ENCODE measurements at regions not wholly inside any gene's neighbourhood (a gene's known extent, or its start where the extent isn't known, plus 50 kb on each side); places are given as distances from the start of the nearest gene placed in this dataset.
"Not testable (repeated sequence)": the region's sequence is repeated elsewhere in the genome, so short reads cannot be mapped to it uniquely, and the experiment has no call there.

DNA sequence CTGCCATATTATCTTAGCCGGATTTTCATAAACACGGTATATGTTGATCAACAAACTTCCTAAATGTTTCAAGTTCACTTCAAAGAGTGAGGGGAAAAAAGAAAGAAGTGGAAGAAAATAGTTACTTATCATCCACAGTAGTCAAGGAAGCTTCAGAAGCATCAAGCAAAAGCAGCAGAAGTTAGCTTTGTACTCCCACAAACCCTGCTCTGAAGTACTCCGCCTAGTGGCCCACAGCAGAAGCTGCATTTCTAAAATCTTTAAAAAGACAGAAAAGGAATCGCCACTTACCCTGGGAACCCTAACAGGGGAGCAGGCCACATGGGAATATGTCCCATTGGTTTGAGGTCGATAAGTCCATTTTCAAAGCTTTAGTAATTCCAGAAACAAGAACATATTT, 158.1 kb downstream of the FOXD4L6 start:
- H3K27ac ChIP-seq; intact Hi-C loops (cut with DNase I); H3K9me3 ChIP-seq; H3K4me1 ChIP-seq (ENCODE audit: insufficient read depth); H3K36me3 ChIP-seq; DNase-seq; H3K4me3 ChIP-seq; H3K27me3 ChIP-seq: not testable (repeated sequence)
- WGBS, 3 donors: 53 to 61% (median 54%) methylated on average over 4 to 5 of the region's 5 CpGs

DNA sequence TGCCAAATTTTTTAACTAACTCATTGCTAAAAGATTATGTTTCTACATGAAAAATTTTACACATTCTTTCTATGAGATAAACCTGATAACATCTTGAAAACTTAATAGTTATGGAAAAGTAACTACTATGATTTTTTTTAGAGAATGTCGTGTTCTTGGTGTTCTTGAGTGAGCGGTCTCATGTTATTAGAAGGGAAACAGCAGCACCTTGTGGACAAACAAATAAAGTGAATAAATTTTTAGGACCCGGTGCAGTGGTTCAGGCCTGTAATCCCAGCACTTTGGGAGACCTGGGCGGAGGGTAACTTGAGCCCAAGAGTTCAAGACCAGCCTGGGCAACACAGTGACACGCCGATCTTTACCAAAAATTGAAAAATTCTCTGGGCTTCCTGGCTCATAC, 166.0 kb downstream of the FOXD4L6 start:
- H3K27ac ChIP-seq; H3K27me3 ChIP-seq; DNase-seq; intact Hi-C loops (cut with DNase I); H3K4me1 ChIP-seq (ENCODE audit: insufficient read depth); H3K36me3 ChIP-seq; H3K9me3 ChIP-seq; H3K4me3 ChIP-seq: not testable (repeated sequence)
- 36 to 53% (median 50%) methylated on average over 3 of the region's 6 CpGs for WGBS, 3 donors

DNA sequence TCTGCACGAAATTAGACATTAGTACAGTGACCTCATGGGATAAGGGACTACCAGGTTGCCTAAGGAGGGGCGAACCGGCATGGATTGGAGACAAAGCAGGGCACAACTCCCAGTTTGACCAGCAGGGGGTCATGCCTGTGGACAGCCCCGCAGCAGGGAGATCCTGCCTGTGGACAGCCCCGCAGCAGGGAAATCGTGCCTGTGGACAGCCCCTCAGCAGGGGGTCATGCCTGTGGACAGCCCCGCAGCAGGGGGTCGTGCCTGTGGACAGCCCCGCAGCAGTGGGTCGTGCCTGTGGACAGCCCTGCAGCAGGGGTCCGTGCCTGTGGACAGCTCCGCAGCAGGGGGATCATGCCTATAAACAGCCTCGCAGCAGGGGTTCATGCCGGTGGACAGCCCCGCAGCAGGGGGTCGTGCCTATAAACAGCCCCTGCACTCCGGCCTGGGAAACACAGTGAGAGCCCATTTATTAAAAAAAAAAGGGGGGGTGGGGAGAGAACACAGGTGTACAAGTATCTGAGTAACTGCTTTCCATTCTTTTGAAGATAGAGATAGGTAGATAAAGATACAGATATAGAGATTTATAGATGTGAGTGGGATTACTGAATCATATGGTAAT, 176.5 kb downstream of the FOXD4L6 start:
- H3K36me3 ChIP-seq; DNase-seq; H3K27me3 ChIP-seq; H3K4me1 ChIP-seq (ENCODE audit: insufficient read depth); intact Hi-C loops (cut with DNase I); H3K9me3 ChIP-seq; H3K4me3 ChIP-seq; H3K27ac ChIP-seq: not testable (repeated sequence)
- 88 to 93% (median 93%) methylated on average over 17 of the region's 17 CpGs for WGBS, 3 donors

DNA sequence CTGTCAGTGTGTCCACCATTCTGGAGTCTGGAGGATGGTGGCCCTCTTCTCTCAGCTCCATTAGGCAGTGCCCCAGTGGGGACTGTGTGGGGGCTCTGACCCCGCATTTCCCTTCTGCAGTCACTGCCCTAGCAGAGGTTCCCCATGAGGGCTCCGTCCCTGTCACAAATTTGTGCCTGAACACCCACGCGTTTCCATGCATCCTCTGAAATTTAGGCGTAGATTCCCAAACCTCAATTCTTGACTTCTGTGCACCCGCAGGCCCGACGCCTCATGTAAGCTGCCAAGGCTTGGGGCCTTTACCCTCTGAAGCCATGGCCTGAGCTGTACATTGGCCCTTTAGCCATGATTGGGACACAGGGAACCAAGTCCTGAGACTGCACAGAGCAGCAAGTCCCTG, 182.3 kb downstream of the FOXD4L6 start:
- H3K4me3 ChIP-seq; intact Hi-C loops (cut with DNase I); H3K27me3 ChIP-seq; H3K27ac ChIP-seq; DNase-seq; H3K9me3 ChIP-seq; H3K4me1 ChIP-seq (ENCODE audit: insufficient read depth); H3K36me3 ChIP-seq: not testable (repeated sequence)
- WGBS, 3 donors: 92 to 94% (median 93%) methylated on average over 8 of the region's 8 CpGs

DNA sequence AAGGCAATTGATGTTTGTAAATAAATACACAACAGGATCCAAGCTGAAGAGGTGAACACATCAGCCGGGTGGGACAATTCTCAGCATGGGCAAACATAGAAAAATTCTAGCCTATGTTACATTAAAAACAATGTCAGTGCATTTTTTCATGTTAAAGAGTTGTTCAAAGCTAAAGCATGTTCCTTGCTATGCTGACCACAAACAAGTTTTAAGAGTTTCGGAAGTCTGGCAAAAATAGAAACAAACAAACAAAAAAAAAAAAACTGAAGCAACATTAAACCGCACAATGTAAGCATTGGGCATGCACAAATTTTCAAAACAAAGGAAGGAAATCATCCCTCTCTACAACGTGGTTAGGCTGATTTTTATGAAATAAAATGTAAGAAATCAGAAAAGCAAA, 185.8 kb downstream of the FOXD4L6 start:
- H3K9me3 ChIP-seq; H3K4me3 ChIP-seq; H3K27me3 ChIP-seq; H3K36me3 ChIP-seq; intact Hi-C loops (cut with DNase I); H3K4me1 ChIP-seq (ENCODE audit: insufficient read depth); H3K27ac ChIP-seq; DNase-seq: not testable (repeated sequence)
- 70 to 71% (median 71%) methylated on average over 4 of the region's 4 CpGs for WGBS, 3 donors

DNA sequence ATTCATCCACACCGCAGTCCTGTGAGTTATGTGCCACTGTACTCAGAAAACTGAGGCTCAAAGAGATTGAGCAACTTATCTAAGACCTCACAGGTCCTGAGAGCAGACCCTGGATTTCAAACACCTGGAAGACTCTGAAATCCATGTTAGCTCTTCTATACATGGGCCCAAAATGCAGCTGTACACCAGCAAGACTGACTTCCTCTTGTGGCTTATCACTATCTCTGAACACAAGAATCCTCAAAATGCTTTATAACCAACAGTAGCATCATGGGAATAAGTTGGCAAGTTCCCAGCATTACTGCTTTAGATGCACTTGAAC, 188.6 kb downstream of the FOXD4L6 start:
- H3K27ac ChIP-seq; intact Hi-C loops (cut with DNase I); H3K36me3 ChIP-seq; H3K9me3 ChIP-seq; H3K27me3 ChIP-seq; H3K4me3 ChIP-seq; DNase-seq; H3K4me1 ChIP-seq (ENCODE audit: insufficient read depth): not testable (repeated sequence)
- WGBS, 3 donors: 87 to 93% (median 88%) methylated on average over 1 of the region's 1 CpG

DNA sequence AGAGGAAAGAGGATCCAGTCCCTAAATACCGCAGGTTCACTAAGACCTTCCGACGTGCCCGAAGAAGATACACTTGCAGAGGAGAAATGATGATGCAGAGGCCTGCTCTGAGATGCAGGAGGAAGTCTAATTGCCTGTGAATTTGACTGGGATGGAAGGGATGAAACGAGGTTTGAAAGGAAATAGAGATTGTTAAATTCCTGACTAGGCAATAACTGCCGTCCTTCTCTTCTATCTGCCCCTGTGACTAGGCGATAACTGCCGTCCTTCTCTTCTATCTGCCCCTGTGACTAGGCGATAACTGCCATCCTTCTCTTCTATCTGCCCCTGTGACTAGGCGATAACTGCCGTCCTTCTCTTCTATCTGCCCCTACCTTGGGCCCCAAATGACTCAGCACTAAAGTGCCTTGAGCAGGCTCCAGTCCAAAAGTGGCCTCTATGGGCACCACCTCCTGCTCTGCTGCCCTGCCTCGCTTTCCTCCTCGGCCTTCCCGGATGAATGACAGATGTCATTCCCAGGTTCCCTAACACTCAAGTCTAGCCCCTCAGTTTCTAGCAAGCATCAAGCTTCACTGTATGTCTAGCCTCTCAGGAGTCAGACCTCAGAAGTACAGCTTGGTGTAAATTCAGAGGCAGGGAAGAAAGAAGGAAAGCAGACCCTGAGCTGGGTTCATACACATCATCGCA, 189.1 kb downstream of the FOXD4L6 start:
- H3K36me3 ChIP-seq; DNase-seq; H3K4me1 ChIP-seq (ENCODE audit: insufficient read depth); intact Hi-C loops (cut with DNase I); H3K27me3 ChIP-seq; H3K27ac ChIP-seq; H3K4me3 ChIP-seq; H3K9me3 ChIP-seq: not testable (repeated sequence)
- 83 to 87% (median 84%) methylated on average over 15 of the region's 15 CpGs for WGBS, 3 donors

DNA sequence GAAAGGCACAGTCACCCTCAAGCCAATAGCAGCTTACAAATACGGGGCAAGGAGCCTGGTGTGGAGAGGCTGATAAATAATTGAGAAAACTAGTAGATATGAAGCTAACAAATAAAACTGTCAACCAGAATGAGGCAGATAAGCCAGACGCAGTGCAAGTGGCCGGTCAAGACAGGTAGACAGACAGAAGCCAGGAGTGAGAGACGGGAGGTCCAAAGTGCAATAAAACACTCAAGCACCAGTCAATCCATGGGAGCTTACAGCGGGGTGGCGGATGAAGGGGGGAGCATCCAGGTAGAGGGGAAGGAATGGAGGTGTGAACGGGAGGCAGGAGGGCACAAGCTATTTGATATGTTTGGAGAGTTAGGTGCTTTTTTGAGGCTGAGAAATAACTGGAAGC, 193.1 kb downstream of the FOXD4L6 start:
- H3K4me1 ChIP-seq (ENCODE audit: insufficient read depth): no peaks in the 10 kb centered on the region
- intact Hi-C loops (cut with DNase I): no loop called here
- DNase-seq: no peak
- no peaks in the 10 kb centered on the region for H3K36me3 ChIP-seq
- TF ChIP-seq, protein P1, sequence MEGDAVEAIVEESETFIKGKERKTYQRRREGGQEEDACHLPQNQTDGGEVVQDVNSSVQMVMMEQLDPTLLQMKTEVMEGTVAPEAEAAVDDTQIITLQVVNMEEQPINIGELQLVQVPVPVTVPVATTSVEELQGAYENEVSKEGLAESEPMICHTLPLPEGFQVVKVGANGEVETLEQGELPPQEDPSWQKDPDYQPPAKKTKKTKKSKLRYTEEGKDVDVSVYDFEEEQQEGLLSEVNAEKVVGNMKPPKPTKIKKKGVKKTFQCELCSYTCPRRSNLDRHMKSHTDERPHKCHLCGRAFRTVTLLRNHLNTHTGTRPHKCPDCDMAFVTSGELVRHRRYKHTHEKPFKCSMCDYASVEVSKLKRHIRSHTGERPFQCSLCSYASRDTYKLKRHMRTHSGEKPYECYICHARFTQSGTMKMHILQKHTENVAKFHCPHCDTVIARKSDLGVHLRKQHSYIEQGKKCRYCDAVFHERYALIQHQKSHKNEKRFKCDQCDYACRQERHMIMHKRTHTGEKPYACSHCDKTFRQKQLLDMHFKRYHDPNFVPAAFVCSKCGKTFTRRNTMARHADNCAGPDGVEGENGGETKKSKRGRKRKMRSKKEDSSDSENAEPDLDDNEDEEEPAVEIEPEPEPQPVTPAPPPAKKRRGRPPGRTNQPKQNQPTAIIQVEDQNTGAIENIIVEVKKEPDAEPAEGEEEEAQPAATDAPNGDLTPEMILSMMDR (IDR thresholded peaks at IDR 0.05): no peak
- no peak for TF ChIP-seq POLR2A (IDR thresholded peaks at IDR 0.05)
- no peak for TF ChIP-seq EP300 (IDR thresholded peaks at IDR 0.05)
- H3K27me3 ChIP-seq: no peaks in the 10 kb centered on the region
- H3K9me3 ChIP-seq: peaks cover 4 to 10% of the 10 kb centered on the region in 2 donors
- H3K4me3 ChIP-seq: no peak overlapping the region
- 85% methylated on average over 7 of the region's 7 CpGs for WGBS, 3 donors
- no peak overlapping the region for H3K27ac ChIP-seq

DNA sequence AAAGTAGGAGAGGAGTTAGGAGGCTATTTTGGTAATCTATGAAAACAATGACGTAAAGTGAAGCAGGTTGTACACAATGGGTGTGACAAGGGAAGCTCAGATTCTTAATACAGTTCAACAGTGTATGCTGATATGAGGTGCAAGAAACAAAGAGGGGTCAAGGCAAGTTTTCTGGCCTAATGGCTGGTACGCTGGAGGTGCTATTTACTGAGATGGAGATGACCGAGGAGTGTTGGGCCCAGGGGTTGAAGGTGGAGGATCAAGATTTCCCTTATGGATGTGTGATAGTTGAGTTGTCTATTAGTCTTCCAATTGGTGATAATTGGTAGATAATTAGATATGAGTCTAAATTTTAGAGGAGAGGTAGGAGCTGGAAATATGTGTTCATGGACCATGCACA, 194.0 kb downstream of the FOXD4L6 start:
- intact Hi-C loops (cut with DNase I); H3K27ac ChIP-seq; H3K4me1 ChIP-seq (ENCODE audit: insufficient read depth); H3K36me3 ChIP-seq; DNase-seq; H3K27me3 ChIP-seq; H3K4me3 ChIP-seq: not testable (repeated sequence)
- 91 to 96% (median 96%) methylated on average over 3 of the region's 3 CpGs for WGBS, 3 donors
- H3K9me3 ChIP-seq: peaks cover 4 to 13% of the 10 kb centered on the region in 2 donors

DNA sequence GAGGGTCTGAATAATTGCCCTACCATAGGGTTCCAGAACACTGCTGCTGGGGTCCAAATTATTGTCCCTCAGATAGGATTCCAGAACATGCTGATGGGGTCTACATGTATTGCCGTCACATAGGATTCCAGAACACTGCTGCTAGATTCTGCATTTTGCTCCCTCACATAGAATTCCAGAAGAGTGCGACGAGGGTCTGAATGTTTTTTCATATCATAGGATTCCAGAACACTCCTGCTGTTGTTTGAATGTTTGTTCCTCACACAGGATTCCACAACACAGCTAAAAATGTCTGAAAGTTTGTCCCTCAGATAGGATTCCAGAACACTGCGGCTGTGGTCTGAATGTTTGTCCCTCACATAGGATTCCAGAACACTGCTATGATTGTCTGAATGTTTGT, 198.1 kb downstream of the FOXD4L6 start:
- H3K4me3 ChIP-seq; H3K27ac ChIP-seq; intact Hi-C loops (cut with DNase I); H3K36me3 ChIP-seq; H3K4me1 ChIP-seq (ENCODE audit: insufficient read depth); DNase-seq; H3K27me3 ChIP-seq: not testable (repeated sequence)
- H3K9me3 ChIP-seq: peaks cover 13 to 50% of the 10 kb centered on the region in 2 donors
- 81 to 89% (median 82%) methylated on average over 4 of the region's 4 CpGs for WGBS, 3 donors

DNA sequence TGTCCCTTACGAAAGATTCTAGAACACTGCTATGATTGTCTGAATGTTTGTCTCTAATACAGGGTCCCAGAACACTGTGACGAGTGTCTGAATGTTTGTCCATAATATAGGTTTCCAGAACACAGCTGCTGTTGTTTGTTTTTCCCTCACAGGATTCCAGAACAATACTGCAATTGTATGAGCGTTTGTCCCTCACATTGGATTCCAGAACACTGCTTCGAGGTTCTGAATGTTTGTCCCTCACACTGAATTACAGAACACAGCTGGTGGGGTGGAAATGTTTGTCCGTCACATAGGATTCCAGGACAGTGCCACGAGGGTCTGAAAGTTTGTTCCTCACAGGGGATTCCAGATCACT, 199.0 kb downstream of the FOXD4L6 start:
- H3K36me3 ChIP-seq; H3K27me3 ChIP-seq; H3K27ac ChIP-seq; DNase-seq; H3K4me1 ChIP-seq (ENCODE audit: insufficient read depth); H3K4me3 ChIP-seq; intact Hi-C loops (cut with DNase I): not testable (repeated sequence)
- H3K9me3 ChIP-seq: peaks cover 12 to 54% of the 10 kb centered on the region in 2 donors
- WGBS, 3 donors: 77 to 84% (median 81%) methylated on average over 6 of the region's 6 CpGs

All from ovary (tissue), 7 donors.